ENCODE measurements at regions not wholly inside any gene's neighbourhood (a gene's known extent, or its start where the extent isn't known, plus 50 kb on each side); places are given as distances from the start of the nearest gene placed in this dataset.

DNA sequence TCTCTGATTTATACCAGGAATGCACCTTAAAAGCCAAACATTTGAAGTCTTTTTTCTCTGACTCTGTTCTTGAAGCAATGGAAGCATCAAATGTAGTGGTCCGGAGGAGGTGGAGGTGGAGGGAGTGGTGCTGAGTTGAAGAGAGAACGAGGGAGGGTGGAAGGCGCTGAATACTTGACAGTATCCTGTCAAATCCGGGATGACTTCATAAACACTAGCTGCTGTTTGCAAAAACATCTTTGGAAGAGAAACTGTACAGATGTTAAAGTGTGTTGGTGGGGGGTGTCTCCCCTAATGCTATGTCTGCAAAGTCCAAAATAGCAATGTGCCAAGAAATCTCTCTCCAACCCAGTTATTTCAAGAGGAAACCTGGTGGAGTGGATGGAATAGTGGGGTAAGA lies 328.5 kb upstream of the AUTS2 start:
- TF ChIP-seq, protein P1, sequence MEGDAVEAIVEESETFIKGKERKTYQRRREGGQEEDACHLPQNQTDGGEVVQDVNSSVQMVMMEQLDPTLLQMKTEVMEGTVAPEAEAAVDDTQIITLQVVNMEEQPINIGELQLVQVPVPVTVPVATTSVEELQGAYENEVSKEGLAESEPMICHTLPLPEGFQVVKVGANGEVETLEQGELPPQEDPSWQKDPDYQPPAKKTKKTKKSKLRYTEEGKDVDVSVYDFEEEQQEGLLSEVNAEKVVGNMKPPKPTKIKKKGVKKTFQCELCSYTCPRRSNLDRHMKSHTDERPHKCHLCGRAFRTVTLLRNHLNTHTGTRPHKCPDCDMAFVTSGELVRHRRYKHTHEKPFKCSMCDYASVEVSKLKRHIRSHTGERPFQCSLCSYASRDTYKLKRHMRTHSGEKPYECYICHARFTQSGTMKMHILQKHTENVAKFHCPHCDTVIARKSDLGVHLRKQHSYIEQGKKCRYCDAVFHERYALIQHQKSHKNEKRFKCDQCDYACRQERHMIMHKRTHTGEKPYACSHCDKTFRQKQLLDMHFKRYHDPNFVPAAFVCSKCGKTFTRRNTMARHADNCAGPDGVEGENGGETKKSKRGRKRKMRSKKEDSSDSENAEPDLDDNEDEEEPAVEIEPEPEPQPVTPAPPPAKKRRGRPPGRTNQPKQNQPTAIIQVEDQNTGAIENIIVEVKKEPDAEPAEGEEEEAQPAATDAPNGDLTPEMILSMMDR (IDR thresholded peaks at IDR 0.05): no peak
- TF ChIP-seq POLR2A (IDR thresholded peaks at IDR 0.05): no peak
